ENCODE measurements at regions not wholly inside any gene's neighbourhood (a gene's known extent, or its start where the extent isn't known, plus 50 kb on each side); places are given as distances from the start of the nearest gene placed in this dataset.

DNA sequence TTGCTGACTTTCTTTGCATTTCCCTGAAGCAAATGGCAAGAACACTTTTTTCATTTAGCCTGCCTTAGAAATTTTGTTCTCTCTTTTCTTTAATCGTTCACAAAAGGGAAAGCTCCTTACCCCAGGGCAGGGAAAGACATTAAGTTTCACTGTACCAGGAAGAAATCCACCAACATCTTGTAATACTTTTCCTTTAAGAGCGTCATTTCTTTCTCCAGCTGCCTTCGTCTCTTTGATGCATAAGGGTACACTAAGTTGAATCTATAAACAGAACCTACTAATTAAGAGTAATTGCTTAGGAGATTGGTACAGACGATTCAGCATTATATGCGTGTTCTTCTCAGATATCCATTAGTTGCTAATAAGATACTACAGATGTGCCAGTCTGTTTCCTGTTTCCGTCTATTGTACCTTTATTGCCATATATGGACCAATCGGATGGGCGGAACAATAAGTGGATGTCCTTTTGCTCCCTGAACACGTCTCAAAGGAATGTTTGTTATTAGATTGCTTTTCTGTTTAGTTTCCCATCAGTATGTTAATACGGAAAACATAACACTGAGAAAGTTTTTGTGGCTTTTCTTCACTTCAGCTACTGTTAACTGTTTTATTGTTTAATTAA lies 276.7 kb upstream of the RARB start:
- TF ChIP-seq RFX5 (IDR thresholded peaks at IDR 0.05; ENCODE audit: borderline replicate concordance, low read depth, low read length) (no peak), YY1 (IDR thresholded peaks at IDR 0.05; ENCODE audit: low read depth, low read length) (no peak), CTCF (IDR thresholded peaks at IDR 0.05; ENCODE audit: control extremely low read depth in 1 of 3, insufficient read depth in 1 of 3, low read depth in 1 of 3, low read length in 3 of 3) (no peak), CHD2 (IDR thresholded peaks at IDR 0.05; ENCODE audit: low read length) (no peak), GTF2F1 (IDR thresholded peaks at IDR 0.05; ENCODE audit: borderline replicate concordance, low read depth, low read length) (no peak), POLR2A (IDR thresholded peaks at IDR 0.05; ENCODE audit: control extremely low read depth in 1 of 2, low read depth in 2 of 2, low read length in 2 of 2) (no peak), POLR2AphosphoS5 (IDR thresholded peaks at IDR 0.05; ENCODE audit: low read depth, low read length) (no peak), HDAC6 (IDR thresholded peaks at IDR 0.05; ENCODE audit: low read depth, low read length) (no peak), PHF8 (conservative IDR thresholded peaks at IDR 0.05; ENCODE audit: low read depth, low read length) (no peak), BACH1 (IDR thresholded peaks at IDR 0.05; ENCODE audit: low read length) (no peak), EZH2 (IDR thresholded peaks at IDR 0.05; ENCODE audit: low read depth, low read length, severe bottlenecking) (no peak), JUN (IDR thresholded peaks at IDR 0.05; ENCODE audit: low read depth, low read length) (no peak), CREB1 (IDR thresholded peaks at IDR 0.05) (no peak)
- TF ChIP-seq, protein P1, sequence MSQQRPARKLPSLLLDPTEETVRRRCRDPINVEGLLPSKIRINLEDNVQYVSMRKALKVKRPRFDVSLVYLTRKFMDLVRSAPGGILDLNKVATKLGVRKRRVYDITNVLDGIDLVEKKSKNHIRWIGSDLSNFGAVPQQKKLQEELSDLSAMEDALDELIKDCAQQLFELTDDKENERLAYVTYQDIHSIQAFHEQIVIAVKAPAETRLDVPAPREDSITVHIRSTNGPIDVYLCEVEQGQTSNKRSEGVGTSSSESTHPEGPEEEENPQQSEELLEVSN (IDR thresholded peaks at IDR 0.05) = no peak

Measured in H1 (cell line).